ENCODE measurements at regions not wholly inside any gene's neighbourhood (a gene's known extent, or its start where the extent isn't known, plus 50 kb on each side); places are given as distances from the start of the nearest gene placed in this dataset.

DNA sequence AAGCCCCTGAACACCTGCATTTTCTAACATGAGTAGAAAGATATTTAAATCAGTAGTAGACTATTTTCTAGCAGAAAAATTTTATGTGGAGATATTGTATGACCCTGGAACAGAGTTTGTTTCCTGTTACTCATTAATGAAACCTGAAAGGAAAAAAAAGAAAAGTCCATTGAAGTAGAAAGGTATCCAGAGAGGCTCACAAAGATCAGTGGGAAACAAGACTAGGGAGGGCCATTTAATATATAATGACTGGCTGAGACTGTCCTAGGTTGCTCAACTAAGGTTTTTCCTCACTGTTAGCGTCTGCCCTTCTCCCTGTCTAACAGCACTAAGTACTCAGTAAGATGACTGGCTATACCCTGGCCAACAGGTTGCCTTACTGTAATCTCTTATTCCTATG is 788.6 kb downstream of the GLUD2 start (continued):
- TF ChIP-seq GLI4 (tag by site-specific recombination; IDR thresholded peaks at IDR 0.05) = no peak
- no peak for TF ChIP-seq ZNF843 (tag by site-specific recombination; IDR thresholded peaks at IDR 0.05)
- TF ChIP-seq, protein P1, sequence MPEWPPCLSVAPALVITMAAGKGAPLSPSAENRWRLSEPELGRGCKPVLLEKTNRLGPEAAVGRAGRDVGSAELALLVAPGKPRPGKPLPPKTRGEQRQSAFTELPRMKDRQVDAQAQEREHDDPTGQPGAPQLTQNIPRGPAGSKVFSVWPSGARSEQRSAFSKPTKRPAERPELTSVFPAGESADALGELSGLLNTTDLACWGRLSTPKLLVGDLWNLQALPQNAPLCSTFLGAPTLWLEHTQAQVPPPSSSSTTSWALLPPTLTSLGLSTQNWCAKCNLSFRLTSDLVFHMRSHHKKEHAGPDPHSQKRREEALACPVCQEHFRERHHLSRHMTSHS (tag by site-specific recombination; IDR thresholded peaks at IDR 0.05) = no peak

GRCh38 chrX:121851033-121851432 is 803.6 kb downstream of the GLUD2 start:
- POLR2A ChIA-PET = no interaction called here
- Histone ChIP-seq H3K27ac (ENCODE audit: extremely low read depth, low read depth, low read length) (no peak overlapping the region), H3K4me3 (ENCODE audit: low read depth, low read length) (no peak overlapping the region), H3K36me3 (ENCODE audit: control insufficient read depth in 2 of 2, insufficient read depth in 1 of 2, low read length in 2 of 2) (no peaks in the 10 kb centered on the region), H3K4me1 (ENCODE audit: control insufficient read depth, insufficient read depth, low read length) (no peaks in the 10 kb centered on the region), H3K9me3 (ENCODE audit: control insufficient read depth, insufficient read depth, low read depth, low read length) (no peaks in the 10 kb centered on the region)
- TF ChIP-seq ZNF530 (tag by site-specific recombination; IDR thresholded peaks at IDR 0.05; ENCODE audit: low read depth) (no peak), ZNF830 (tag by site-specific recombination; IDR thresholded peaks at IDR 0.05; ENCODE audit: low read depth) (no peak), EGR2 (tag by site-specific recombination; IDR thresholded peaks at IDR 0.05; ENCODE audit: low read depth) (no peak), CTCF (tag by site-specific recombination; IDR thresholded peaks at IDR 0.05) (no peak), PRDM2 (tag by site-specific recombination; IDR thresholded peaks at IDR 0.05; ENCODE audit: borderline replicate concordance) (no peak), KLF7 (tag by site-specific recombination; IDR thresholded peaks at IDR 0.05; ENCODE audit: borderline replicate concordance) (no peak), ZNF837 (tag by site-specific recombination; IDR thresholded peaks at IDR 0.05) (no peak), MEIS1 (CRISPR knock-in tag; IDR thresholded peaks at IDR 0.05; ENCODE audit: borderline replicate concordance) (no peak), REPIN1 (tag by site-specific recombination; IDR thresholded peaks at IDR 0.05; ENCODE audit: low read depth) (no peak), ZSCAN23 (tag by site-specific recombination; IDR thresholded peaks at IDR 0.05) (no peak), ZSCAN16 (tag by site-specific recombination; IDR thresholded peaks at IDR 0.05) (no peak), ZNF707 (tag by site-specific recombination; IDR thresholded peaks at IDR 0.05) (no peak), RBAK (tag by site-specific recombination; IDR thresholded peaks at IDR 0.05) (no peak), ZNF302 (tag by site-specific recombination; IDR thresholded peaks at IDR 0.05; ENCODE audit: low read depth) (no peak), ZNF202 (tag by site-specific recombination; IDR thresholded peaks at IDR 0.05; ENCODE audit: borderline replicate concordance) (no peak), ZNF426 (tag by site-specific recombination; IDR thresholded peaks at IDR 0.05) (no peak), ZNF571 (tag by site-specific recombination; IDR thresholded peaks at IDR 0.05) (no peak), ZSCAN5A (tag by site-specific recombination; IDR thresholded peaks at IDR 0.05) (no peak)
- TF ChIP-seq, protein P2, sequence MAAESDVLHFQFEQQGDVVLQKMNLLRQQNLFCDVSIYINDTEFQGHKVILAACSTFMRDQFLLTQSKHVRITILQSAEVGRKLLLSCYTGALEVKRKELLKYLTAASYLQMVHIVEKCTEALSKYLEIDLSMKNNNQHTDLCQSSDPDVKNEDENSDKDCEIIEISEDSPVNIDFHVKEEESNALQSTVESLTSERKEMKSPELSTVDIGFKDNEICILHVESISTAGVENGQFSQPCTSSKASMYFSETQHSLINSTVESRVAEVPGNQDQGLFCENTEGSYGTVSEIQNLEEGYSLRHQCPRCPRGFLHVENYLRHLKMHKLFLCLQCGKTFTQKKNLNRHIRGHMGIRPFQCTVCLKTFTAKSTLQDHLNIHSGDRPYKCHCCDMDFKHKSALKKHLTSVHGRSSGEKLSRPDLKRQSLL (tag by site-specific recombination; IDR thresholded peaks at IDR 0.05) = no peak
- TF ChIP-seq, protein P3, sequence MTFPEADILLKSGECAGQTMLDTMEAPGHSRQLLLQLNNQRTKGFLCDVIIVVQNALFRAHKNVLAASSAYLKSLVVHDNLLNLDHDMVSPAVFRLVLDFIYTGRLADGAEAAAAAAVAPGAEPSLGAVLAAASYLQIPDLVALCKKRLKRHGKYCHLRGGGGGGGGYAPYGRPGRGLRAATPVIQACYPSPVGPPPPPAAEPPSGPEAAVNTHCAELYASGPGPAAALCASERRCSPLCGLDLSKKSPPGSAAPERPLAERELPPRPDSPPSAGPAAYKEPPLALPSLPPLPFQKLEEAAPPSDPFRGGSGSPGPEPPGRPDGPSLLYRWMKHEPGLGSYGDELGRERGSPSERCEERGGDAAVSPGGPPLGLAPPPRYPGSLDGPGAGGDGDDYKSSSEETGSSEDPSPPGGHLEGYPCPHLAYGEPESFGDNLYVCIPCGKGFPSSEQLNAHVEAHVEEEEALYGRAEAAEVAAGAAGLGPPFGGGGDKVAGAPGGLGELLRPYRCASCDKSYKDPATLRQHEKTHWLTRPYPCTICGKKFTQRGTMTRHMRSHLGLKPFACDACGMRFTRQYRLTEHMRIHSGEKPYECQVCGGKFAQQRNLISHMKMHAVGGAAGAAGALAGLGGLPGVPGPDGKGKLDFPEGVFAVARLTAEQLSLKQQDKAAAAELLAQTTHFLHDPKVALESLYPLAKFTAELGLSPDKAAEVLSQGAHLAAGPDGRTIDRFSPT (tag by site-specific recombination; IDR thresholded peaks at IDR 0.05) = no peak
- CTCF ChIA-PET = no interaction called here
